H1 (cell line): ENCODE measurements at regions not wholly inside any gene's neighbourhood (a gene's known extent, or its start where the extent isn't known, plus 50 kb on each side); places are given as distances from the start of the nearest gene placed in this dataset.

Source experiments
- EP300 ChIP-seq, 2 experiments: IDR thresholded peaks; 1 replicate in 1 of 2; 2 replicates in 1 of 2; pipeline ENCODE4 v1.6.1; 2011 to 2012; ENCODE audit warnings: low read depth in 2 of 2, low read length in 2 of 2, mild to moderate bottlenecking in 2 of 2, borderline replicate concordance in 1 of 2, inconsistent platforms in 1 of 2, moderate library complexity in 1 of 2
- POLR2AphosphoS5 ChIP-seq: IDR thresholded peaks from 2 replicates; pipeline ENCODE4 v1.6.1; 2011; ENCODE audit warnings: low read depth, low read length

DNA sequence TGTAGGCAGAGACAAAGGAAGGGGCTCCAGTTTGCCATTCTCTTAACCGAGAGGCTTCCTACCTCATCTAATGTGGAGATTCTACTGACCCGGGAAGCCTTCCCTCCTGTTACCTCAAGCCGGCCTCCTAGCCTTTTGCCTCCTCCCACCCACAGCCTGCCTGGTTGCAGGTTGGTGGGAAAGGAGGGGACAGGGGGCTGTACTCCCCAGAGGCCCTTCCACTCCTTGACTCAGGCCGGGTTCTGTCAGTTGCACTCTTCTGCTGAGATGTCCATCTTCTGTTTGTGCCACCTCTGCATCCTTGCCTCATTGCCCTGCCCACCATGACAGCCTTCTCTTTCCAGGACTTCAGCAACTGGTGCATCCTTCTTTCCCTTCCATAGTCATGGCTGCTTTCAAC is 98.0 kb upstream of the SLC44A3 start:
- TF ChIP-seq EP300 (IDR thresholded peaks at IDR 0.05; ENCODE audit: borderline replicate concordance in 1 of 2, low read depth in 2 of 2, low read length in 2 of 2), result no peak
- TF ChIP-seq POLR2AphosphoS5, result no peak
